HepG2 (cell line): ENCODE measurements at regions not wholly inside any gene's neighbourhood (a gene's known extent, or its start where the extent isn't known, plus 50 kb on each side); places are given as distances from the start of the nearest gene placed in this dataset.

Experiments used
- ATAC-seq: fragments of 200-7000 bp; cut with Tn5 transposase; 3 replicates; pipeline ENCODE4 v1.9.1; 2020; ENCODE audit warnings: mild to moderate bottlenecking, moderate library complexity
- BruUV-seq: library from RNA; stranded (reverse); fragments of 400-500 nt; replicated peaks from 2 replicates; lab custom pipeline; 2021; lab: Mats Ljungman, UMichigan
- CTCF ChIA-PET: fragments of 300-600 bp; formaldehyde crosslinking; extraction: SDS; loops from one replicate; lab custom pipeline; 2021; ENCODE audit warnings: low total read pairs, inconsistent platforms, low intra/inter-chr PET ratio; lab: Yijun Ruan, JAX
- POLR2A ChIA-PET: fragments of 350-600 bp; sonication (Branson Sonifier 250); formaldehyde crosslinking; loops from one replicate; lab custom pipeline; 2020; ENCODE audit warnings: antibody characterized with exemption, inconsistent platforms; lab: Yijun Ruan, JAX
- DNase-seq: peaks from one replicate; pipeline ENCODE4 v3.0.0-alpha.2; 2015; ENCODE audit warnings: low spot score
- FAIRE-seq: peaks from 3 replicates; lab custom pipeline; 2011; peaks lifted over from hg19 to GRCh38; lab: Jason Lieb, UNC
- H2AFZ ChIP-seq: one replicate; pipeline ENCODE4 v1.6.1; 2011; ENCODE audit warnings: low read length, inconsistent platforms
- H3K27ac ChIP-seq: fragments of 300-600 bp; 3 replicates; pipeline ENCODE4 v1.8.0; 2011; ENCODE audit warnings: mixed run types, mild to moderate bottlenecking, mixed read lengths, low read length, inconsistent platforms; ENCODE audit not compliant: insufficient read depth; ENCODE audit errors: extremely low read length
- H3K27me3 ChIP-seq, 2 experiments: fragments of 200-600 bp in 1 of 2; 2 replicates in 1 of 2; 3 replicates in 1 of 2; pipeline versions ENCODE4 v1.6.0 to v1.8.0; 2011; ENCODE audit warnings: low read length in 2 of 2, mild to moderate bottlenecking in 2 of 2, moderate library complexity in 2 of 2, inconsistent platforms in 1 of 2; ENCODE audit not compliant: insufficient read depth in 2 of 2, control insufficient read depth in 1 of 2
- H3K36me3 ChIP-seq, 2 experiments: fragments of 200-600 bp in 1 of 2; replicated peaks in 1 of 2; 2 replicates in 1 of 2; 3 replicates in 1 of 2; pipeline versions ENCODE4 v1.5.1 to v1.8.0; 2011; ENCODE audit warnings: low read length in 2 of 2, inconsistent platforms in 1 of 2; ENCODE audit not compliant: insufficient read depth in 2 of 2, control insufficient read depth in 1 of 2
- H3K4me1 ChIP-seq: 2 replicates; pipeline ENCODE4 v1.5.1; 2012; ENCODE audit warnings: low read length, inconsistent platforms; ENCODE audit not compliant: insufficient read depth
- H3K4me2 ChIP-seq: 2 replicates; pipeline ENCODE4 v1.6.0; 2011; ENCODE audit warnings: low read depth, low read length, inconsistent platforms
- H3K4me3 ChIP-seq, 3 experiments: fragments of 200-600 bp in 1 of 3; sonication (generic), shearing (Covaris generic) in 1 of 3; replicated peaks in 1 of 3; 2 replicates each; pipeline ENCODE4 v1.5.1; 2011 to 2016; ENCODE audit warnings: low read length in 3 of 3, inconsistent platforms in 2 of 3, low read depth in 2 of 3, mild to moderate bottlenecking in 2 of 3, control low read depth in 1 of 3, mixed read lengths in 1 of 3; ENCODE audit not compliant: insufficient read depth in 1 of 3
- H3K79me2 ChIP-seq: one replicate; pipeline ENCODE4 v1.6.1; 2011; ENCODE audit warnings: low read length, inconsistent platforms; ENCODE audit not compliant: insufficient read depth
- H3K9ac ChIP-seq: 2 replicates; pipeline ENCODE4 v1.6.0; 2011; ENCODE audit warnings: mild to moderate bottlenecking, low read depth, low read length, inconsistent platforms; ENCODE audit not compliant: insufficient read depth
- H3K9me3 ChIP-seq: 2 replicates; pipeline ENCODE4 v1.5.1; 2012; ENCODE audit warnings: mild to moderate bottlenecking, low read length
- H4K20me1 ChIP-seq: 2 replicates; pipeline ENCODE4 v1.6.0; 2011; ENCODE audit warnings: inconsistent platforms, mild to moderate bottlenecking, low read length, moderate library complexity; ENCODE audit not compliant: insufficient read depth
- CBX5 ChIP-seq: sonication (generic); formaldehyde crosslinking; IDR thresholded peaks from 2 replicates; pipeline ENCODE4 v1.4.0; 2020; ENCODE audit warnings: missing genetic modification reagents, borderline replicate concordance
- FOXK1 ChIP-seq: sonication (generic); formaldehyde crosslinking; IDR thresholded peaks from 2 replicates; pipeline ENCODE4 v1.4.0; 2020; ENCODE audit warnings: low read depth, missing genetic modification reagents, borderline replicate concordance
- LBX2 ChIP-seq: sonication (generic); formaldehyde crosslinking; IDR thresholded peaks from 2 replicates; pipeline ENCODE4 v1.5.0; 2020; ENCODE audit warnings: missing genetic modification reagents, mild to moderate bottlenecking, borderline replicate concordance
- RNF219 ChIP-seq: sonication (generic); formaldehyde crosslinking; IDR thresholded peaks from 2 replicates; pipeline ENCODE4 v1.5.0; 2020; ENCODE audit warnings: mild to moderate bottlenecking, missing genetic modification reagents
- ZC3H4 ChIP-seq: sonication (generic); formaldehyde crosslinking; IDR thresholded peaks from 2 replicates; pipeline ENCODE4 v1.4.0; 2020; ENCODE audit warnings: missing genetic modification reagents, borderline replicate concordance
- ZNF280D ChIP-seq: sonication (generic); formaldehyde crosslinking; IDR thresholded peaks from 2 replicates; pipeline ENCODE4 v1.5.1; 2020; ENCODE audit warnings: mild to moderate bottlenecking, missing genetic modification reagents
- ZNF431 ChIP-seq: sonication (generic); formaldehyde crosslinking; IDR thresholded peaks from 2 replicates; pipeline ENCODE4 v1.9.0; 2022; ENCODE audit warnings: missing genetic modification reagents, low read depth, mild to moderate bottlenecking, borderline replicate concordance
- ZNF558 ChIP-seq: sonication (generic); formaldehyde crosslinking; IDR thresholded peaks from 2 replicates; pipeline ENCODE4 v1.9.0; 2022; ENCODE audit warnings: mild to moderate bottlenecking, missing genetic modification reagents, borderline replicate concordance
- ZNF652 ChIP-seq: IDR thresholded peaks from 2 replicates; pipeline ENCODE4 v1.6.1; 2016; ENCODE audit warnings: low read depth, borderline replicate concordance
- ZNF784 ChIP-seq: sonication (generic); formaldehyde crosslinking; IDR thresholded peaks from 2 replicates; pipeline ENCODE4 v1.5.1; 2020; ENCODE audit warnings: missing genetic modification reagents, mild to moderate bottlenecking, borderline replicate concordance
- ZSCAN12 ChIP-seq: sonication (generic); formaldehyde crosslinking; IDR thresholded peaks from 2 replicates; pipeline ENCODE4 v1.9.0; 2021; ENCODE audit warnings: mild to moderate bottlenecking, missing genetic modification reagents
- WGBS: methylation state at CpG from one replicate; pipeline ENCODE4 v1.1.6; 2017; ENCODE audit warnings: low lambda C conversion rate; 5-methylcytosine and 5-hydroxymethylcytosine counted together
- in situ Hi-C: cut with HindIII; loops from 2 replicates; pipeline ENCODE4 v1.10.0; 2017; ENCODE audit warnings: low pct_unique_long_range_greater_than_20kb; ENCODE audit not compliant: extremely low pct_ligation_motif_present
- intact Hi-C: fragments of 100-400 bp; cut with micrococcal nuclease; formaldehyde crosslinking; loops from one replicate; pipeline ENCODE4 v1.10.0; 2022; ENCODE audit not compliant: unreplicated experiment

GRCh38 chr12:62170241-62170640, 90.0 kb upstream of the USP15 start:
- H3K27ac ChIP-seq: no peak overlapping the region
- in situ Hi-C loops: no loop called here

More at GRCh38 chr12:62170241-62170640, 90.0 kb upstream of the USP15 start:
- no peaks in the 10 kb centered on the region for H3K79me2 ChIP-seq
- DNase-seq (no peak), ATAC-seq (no peak), FAIRE-seq (no peak)
- intact Hi-C loops: no loop called here
- TF ChIP-seq ZSCAN12: no peak
- TF ChIP-seq ZNF280D (CRISPR knock-in tag): no peak
- TF ChIP-seq ZC3H4: no peak
- no peak for TF ChIP-seq ZNF558 (CRISPR knock-in tag)
- no peak for TF ChIP-seq ZNF652 (CRISPR knock-in tag)
- TF ChIP-seq RNF219 (CRISPR knock-in tag): no peak
- no peak for TF ChIP-seq FOXK1 (CRISPR knock-in tag)
- TF ChIP-seq ZNF784 (CRISPR knock-in tag): no peak
- TF ChIP-seq ZNF431 (CRISPR knock-in tag): no peak
- no peak for TF ChIP-seq LBX2
- no peak for TF ChIP-seq CBX5 (CRISPR knock-in tag)
- no TSS peak for BruUV-seq
- no peaks in the 10 kb centered on the region for H3K4me1 ChIP-seq
- no peak overlapping the region for H3K4me3 ChIP-seq
- ChIA-PET CTCF (no interaction called here), POLR2A (no interaction called here)
- no peak overlapping the region for H2AFZ ChIP-seq
- 0% methylated on average over 1 of the region's 1 CpG for WGBS
- H3K4me2 ChIP-seq: no peak overlapping the region
- no peak overlapping the region for H3K9ac ChIP-seq
- H3K27me3 ChIP-seq: no peaks in the 10 kb centered on the region
- H3K36me3 ChIP-seq: no peaks in the 10 kb centered on the region
- H3K9me3 ChIP-seq: no peaks in the 10 kb centered on the region
- no peaks in the 10 kb centered on the region for H4K20me1 ChIP-seq
